Psoas muscle (tissue), 7 donors: ENCODE measurements at regions not wholly inside any gene's neighbourhood (a gene's known extent, or its start where the extent isn't known, plus 50 kb on each side); places are given as distances from the start of the nearest gene placed in this dataset.

ENCODE experiments used
- ATAC-seq, 4 donors: fragments of 200-7000 bp; cut with Tn5 transposase; one replicate each; pipeline ENCODE4 v1.9.1; 2020; ENCODE audit warnings: moderate library complexity in 3 of 4, mild to moderate bottlenecking in 2 of 4
- DNase-seq, 2 donors: peaks; one replicate each; pipeline ENCODE4 v3.0.0-alpha.2; 2020
- H3K27ac ChIP-seq: fragments of 200-600 bp; one replicate; pipeline ENCODE4 v1.8.0; 2022
- H3K27me3 ChIP-seq, 3 donors: fragments of 200-600 bp in 1 of 3; one replicate each; pipeline versions ENCODE4 v1.6.1 to v1.8.0; 2013 to 2022; ENCODE audit warnings: low read length in 2 of 3, mild to moderate bottlenecking in 2 of 3, moderate library complexity in 1 of 3; ENCODE audit not compliant: insufficient read depth in 3 of 3
- H3K36me3 ChIP-seq, 2 donors: fragments of 200-600 bp in 1 of 2; one replicate each; pipeline versions ENCODE4 v1.6.1 to v1.8.0; 2013 to 2022; ENCODE audit warnings: low read depth in 1 of 2, mild to moderate bottlenecking in 1 of 2, moderate library complexity in 1 of 2; ENCODE audit not compliant: insufficient read depth in 1 of 2
- H3K4me1 ChIP-seq: fragments of 200-600 bp; one replicate; pipeline ENCODE4 v1.8.0; 2022
- H3K4me3 ChIP-seq: fragments of 200-600 bp; one replicate; pipeline ENCODE4 v1.8.0; 2022; ENCODE audit warnings: mild to moderate bottlenecking
- H3K9me3 ChIP-seq: fragments of 200-600 bp; one replicate; pipeline ENCODE4 v1.8.0; 2022
- CTCF ChIP-seq: fragments of 200-600 bp; IDR thresholded peaks from one replicate; pipeline ENCODE4 v1.8.0; 2022; ENCODE audit warnings: antibody characterized with exemption
- WGBS, 3 donors: extraction: QIAGEN DNeasy Blood & Tissue Kit; methylation state at CpG; one replicate each; pipeline versions ENCODE4 v1.1.6 to v1.1.7; 2013; 5-methylcytosine and 5-hydroxymethylcytosine counted together
- intact Hi-C, 2 donors: fragments of 100-400 bp; cut with DNase I; formaldehyde crosslinking; loops; one replicate each; pipeline versions ENCODE4 v1.11.0 to v1.14.2; 2022
- donor health status: healthy with polysubstance abuse.
- donor health status: DM: no; HTN: no; CAD: no; lungs with moderate emphysema.
- donor health status: Bipolar disorder and iron deficiency.
- donor health status: healthy.
- donor health status: DM: yes; HTN: yes; CAD: no.
- donor health status: DM: no; HTN: no; CAD: no.
- donor health status: DM: yes; HTN: yes; CAD: no.

GRCh38 chr9:10899509-10899908 lies 286.7 kb upstream of the PTPRD start:
- intact Hi-C loops: no loop called here
- H3K4me3 ChIP-seq: no peak overlapping the region
- DNase-seq (no peak), ATAC-seq (no peak)
- no peaks in the 10 kb centered on the region for H3K4me1 ChIP-seq
- no peak for TF ChIP-seq CTCF
- no peaks in the 10 kb centered on the region for H3K27me3 ChIP-seq
- H3K36me3 ChIP-seq: no peaks in the 10 kb centered on the region
- 39 to 70% (median 65%) methylated on average over 3 of the region's 3 CpGs for WGBS, 3 donors
- no peaks in the 10 kb centered on the region for H3K9me3 ChIP-seq
- H3K27ac ChIP-seq: no peak overlapping the region

- no peaks in the 10 kb centered on the region for H3K4me1 ChIP-seq
- no peak for ATAC-seq
- intact Hi-C loops: no loop called here
Measured at GRCh38 chr9:10903969-10904368, 291.2 kb upstream of the PTPRD start.

GRCh38 chr9:10910779-10911178 lies 298.0 kb upstream of the PTPRD start:
- H3K36me3 ChIP-seq: no peaks in the 10 kb centered on the region
- H3K27me3 ChIP-seq: no peaks in the 10 kb centered on the region
- intact Hi-C loops: no loop called here
- DNase-seq (no peak), ATAC-seq (no peak)
- H3K4me1 ChIP-seq: no peaks in the 10 kb centered on the region
- no peak overlapping the region for H3K4me3 ChIP-seq
- H3K9me3 ChIP-seq: no peaks in the 10 kb centered on the region
- TF ChIP-seq CTCF: no peak
- no peak overlapping the region for H3K27ac ChIP-seq
- 89 to 93% (median 93%) methylated on average over 23 to 25 of the region's 25 CpGs for WGBS, 3 donors

More at GRCh38 chr9:10903969-10904368, 291.2 kb upstream of the PTPRD start:
- no peak for TF ChIP-seq CTCF
- 59 to 73% (median 70%) methylated on average over 1 of the region's 1 CpG for WGBS, 3 donors
- H3K4me3 ChIP-seq: no peak overlapping the region
- H3K9me3 ChIP-seq: no peaks in the 10 kb centered on the region
- H3K27me3 ChIP-seq: no peaks in the 10 kb centered on the region
- H3K27ac ChIP-seq: no peak overlapping the region
- DNase-seq: no peak
- H3K36me3 ChIP-seq: no peaks in the 10 kb centered on the region

GRCh38 chr9:10911373-10911772 lies 298.6 kb upstream of the PTPRD start:
- TF ChIP-seq CTCF: no peak
- no peak for ATAC-seq
- no peaks in the 10 kb centered on the region for H3K36me3 ChIP-seq
- no peaks in the 10 kb centered on the region for H3K9me3 ChIP-seq
- DNase-seq: no peak
- 87% methylated on average over 6 of the region's 6 CpGs for WGBS, 3 donors
- H3K4me1 ChIP-seq: no peaks in the 10 kb centered on the region
- no peak overlapping the region for H3K4me3 ChIP-seq
- intact Hi-C loops: no loop called here
- no peaks in the 10 kb centered on the region for H3K27me3 ChIP-seq
- no peak overlapping the region for H3K27ac ChIP-seq

GRCh38 chr9:10917001-10917400 lies 304.2 kb upstream of the PTPRD start:
- Histone ChIP-seq H3K27ac (no peak overlapping the region), H3K36me3 (no peaks in the 10 kb centered on the region), H3K4me1 (no peaks in the 10 kb centered on the region), H3K9me3 (no peaks in the 10 kb centered on the region), H3K27me3 (no peaks in the 10 kb centered on the region), H3K4me3 (no peak overlapping the region)
- DNase-seq (no peak), ATAC-seq (no peak)
- TF ChIP-seq CTCF: no peak
- WGBS, 3 donors: 79 to 85% (median 81%) methylated on average over 2 of the region's 2 CpGs
- intact Hi-C loops: no loop called here
